Spleen (tissue), 11 donors: ENCODE measurements at regions not wholly inside any gene's neighbourhood (a gene's known extent, or its start where the extent isn't known, plus 50 kb on each side); places are given as distances from the start of the nearest gene placed in this dataset.
"Not testable (repeated sequence)": the region's sequence is repeated elsewhere in the genome, so short reads cannot be mapped to it uniquely, and the experiment has no call there.

ENCODE experiments used
- DNase-seq: peaks from one replicate; pipeline ENCODE4 v3.0.0-alpha.2; 2020
- H3K27ac ChIP-seq, 8 donors: fragments of 200-600 bp; sonication (generic) in 7 of 8; 1 replicate in 4 of 8; 2 replicates in 4 of 8; pipeline versions ENCODE4 v1.5.0 to v1.8.0; 2016 to 2021; ENCODE audit warnings: inconsistent platforms in 4 of 8, mild to moderate bottlenecking in 4 of 8, moderate library complexity in 1 of 8
- H3K27me3 ChIP-seq, 7 donors: fragments of 200-600 bp; sonication (generic) in 6 of 7; replicated peaks in 1 of 7; 1 replicate in 4 of 7; 2 replicates in 3 of 7; pipeline versions ENCODE4 v1.5.0 to v1.8.0; 2016 to 2021; ENCODE audit warnings: inconsistent platforms in 3 of 7, mild to moderate bottlenecking in 1 of 7
- H3K36me3 ChIP-seq, 6 donors: fragments of 200-600 bp; sonication (generic) in 5 of 6; 1 replicate in 4 of 6; 2 replicates in 2 of 6; pipeline versions ENCODE4 v1.5.0 to v1.8.0; 2016 to 2021; ENCODE audit warnings: inconsistent platforms in 2 of 6
- H3K4me1 ChIP-seq, 6 donors: fragments of 200-600 bp; sonication (generic) in 5 of 6; 1 replicate in 3 of 6; 2 replicates in 3 of 6; pipeline versions ENCODE4 v1.5.0 to v1.8.0; 2016 to 2021; ENCODE audit warnings: inconsistent platforms in 3 of 6
- H3K4me3 ChIP-seq, 8 donors: fragments of 200-600 bp; sonication (generic) in 7 of 8; 1 replicate in 4 of 8; 2 replicates in 4 of 8; pipeline versions ENCODE4 v1.5.0 to v1.8.0; 2016 to 2021; ENCODE audit warnings: inconsistent platforms in 4 of 8, mild to moderate bottlenecking in 4 of 8, moderate library complexity in 2 of 8
- H3K9me3 ChIP-seq, 8 donors: fragments of 200-600 bp; sonication (generic) in 7 of 8; 1 replicate in 4 of 8; 2 replicates in 4 of 8; pipeline versions ENCODE4 v1.5.0 to v1.8.0; 2016 to 2021; ENCODE audit warnings: inconsistent platforms in 4 of 8
- POLR2A ChIP-seq, 3 donors: fragments of 450-650 bp; IDR thresholded peaks; one replicate each; pipeline ENCODE4 v1.5.1; 2017; ENCODE audit warnings: antibody characterized with exemption in 3 of 3, mild to moderate bottlenecking in 1 of 3
- POLR2AphosphoS5 ChIP-seq, 3 donors: sonication (generic); formaldehyde crosslinking; IDR thresholded peaks; one replicate each; pipeline ENCODE4 v1.5.1; 2017; ENCODE audit warnings: antibody characterized with exemption in 3 of 3
- WGBS, 5 donors: extraction: QIAGEN DNeasy Blood & Tissue Kit in 3 of 5; methylation state at CpG; one replicate each; pipeline versions ENCODE4 v1.1.5 to v1.1.7; 2013 to 2018; 5-methylcytosine and 5-hydroxymethylcytosine counted together
- intact Hi-C: fragments of 100-400 bp; cut with DNase I; formaldehyde crosslinking; loops from one replicate; pipeline ENCODE4 v1.15.0; 2023; ENCODE audit warnings: low total_unique reads
- TF ChIP-seq, protein P1 (sequence below), 11 experiments: fragments of 200-600 bp in 7 of 11; fragments of 450-650 bp in 4 of 11; sonication (generic) in 4 of 11; IDR thresholded peaks in 8 of 11; conservative IDR thresholded peaks in 3 of 11; 1 replicate in 7 of 11; 2 replicates in 4 of 11; pipeline versions ENCODE4 v1.4.0 to v1.8.0; 2016 to 2021; ENCODE audit warnings: antibody characterized with exemption in 11 of 11, inconsistent platforms in 4 of 11, mild to moderate bottlenecking in 1 of 11
- donor health status: healthy with polysubstance abuse.
- donor health status: DM: no; HTN: no; CAD: no; lungs with moderate emphysema.
- donor health status: DM: no; HTN: no; CAD: no.
- donor health status: Bipolar disorder and iron deficiency.
- donor health status: healthy.
- donor health status: DM: no; HTN: no; CAD: no.
- donor health status: DM: yes; HTN: yes; CAD: no.

DNA sequence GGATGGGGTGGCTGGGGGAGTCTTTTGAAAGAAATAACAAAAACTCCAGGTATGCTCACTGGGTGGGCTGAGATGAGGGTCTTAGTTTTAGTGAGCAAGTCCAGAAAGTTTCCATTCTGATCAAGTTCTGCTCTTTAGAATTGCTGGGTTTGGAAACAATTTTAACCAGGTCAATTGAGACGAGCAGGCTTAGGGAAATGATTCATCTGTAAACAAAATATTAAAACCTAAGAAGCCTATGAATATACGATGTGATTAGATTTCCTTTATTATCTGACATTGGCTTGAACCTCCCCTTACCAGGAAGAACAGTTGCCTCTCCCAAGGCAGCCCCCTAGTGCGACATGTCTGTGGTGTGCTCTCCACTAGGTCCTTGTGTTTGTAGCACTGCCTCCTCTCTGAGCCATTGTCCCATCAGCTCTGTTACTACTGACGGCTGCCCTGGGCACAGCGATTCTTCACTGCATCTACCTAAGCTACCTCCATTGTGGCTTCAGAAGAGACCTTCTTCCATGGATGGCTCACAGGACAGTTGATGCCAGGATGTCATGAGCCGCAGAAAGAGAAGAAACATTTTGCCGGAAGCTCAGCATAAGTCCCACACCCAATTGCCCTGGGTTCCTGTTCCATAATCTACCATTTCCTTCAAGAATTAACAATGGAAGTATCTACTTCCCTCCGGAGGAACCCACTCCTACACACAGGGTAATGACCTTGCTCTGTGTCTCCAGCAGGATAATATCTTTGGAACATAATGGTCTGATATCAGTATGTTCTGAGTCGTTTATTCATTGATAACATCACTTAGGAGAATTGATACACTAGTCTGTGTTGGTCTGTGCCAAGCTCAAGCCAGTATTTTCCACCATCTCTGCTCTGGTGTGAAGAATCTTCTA is 95.1 kb upstream of the ITGB1 start:
- Histone ChIP-seq H3K4me3 (no peak overlapping the region), H3K4me1 (peaks cover 0 to 5% (median 0%) of the 10 kb centered on the region in 6 donors), H3K9me3 (no peaks in the 10 kb centered on the region), H3K36me3 (no peaks in the 10 kb centered on the region), H3K27me3 (no peaks in the 10 kb centered on the region), H3K27ac (peak overlapping the region in 2 of 8 donors; percentile 43 to 58)
- DNase-seq = no peak
- TF ChIP-seq, protein P1, sequence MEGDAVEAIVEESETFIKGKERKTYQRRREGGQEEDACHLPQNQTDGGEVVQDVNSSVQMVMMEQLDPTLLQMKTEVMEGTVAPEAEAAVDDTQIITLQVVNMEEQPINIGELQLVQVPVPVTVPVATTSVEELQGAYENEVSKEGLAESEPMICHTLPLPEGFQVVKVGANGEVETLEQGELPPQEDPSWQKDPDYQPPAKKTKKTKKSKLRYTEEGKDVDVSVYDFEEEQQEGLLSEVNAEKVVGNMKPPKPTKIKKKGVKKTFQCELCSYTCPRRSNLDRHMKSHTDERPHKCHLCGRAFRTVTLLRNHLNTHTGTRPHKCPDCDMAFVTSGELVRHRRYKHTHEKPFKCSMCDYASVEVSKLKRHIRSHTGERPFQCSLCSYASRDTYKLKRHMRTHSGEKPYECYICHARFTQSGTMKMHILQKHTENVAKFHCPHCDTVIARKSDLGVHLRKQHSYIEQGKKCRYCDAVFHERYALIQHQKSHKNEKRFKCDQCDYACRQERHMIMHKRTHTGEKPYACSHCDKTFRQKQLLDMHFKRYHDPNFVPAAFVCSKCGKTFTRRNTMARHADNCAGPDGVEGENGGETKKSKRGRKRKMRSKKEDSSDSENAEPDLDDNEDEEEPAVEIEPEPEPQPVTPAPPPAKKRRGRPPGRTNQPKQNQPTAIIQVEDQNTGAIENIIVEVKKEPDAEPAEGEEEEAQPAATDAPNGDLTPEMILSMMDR (IDR thresholded peaks at IDR 0.05 in 8 of 11, conservative IDR thresholded peaks at IDR 0.05 in 3 of 11) = no peak
- TF ChIP-seq POLR2A (IDR thresholded peaks at IDR 0.05) (no peak), POLR2AphosphoS5 (IDR thresholded peaks at IDR 0.05) (no peak)
- intact Hi-C loops = no loop called here
- 73 to 80% (median 75%) methylated on average over 9 of the region's 9 CpGs for WGBS, 5 donors

GRCh38 chr10:33052263-33052875 is 94.3 kb upstream of the ITGB1 start:
- TF ChIP-seq POLR2AphosphoS5 (IDR thresholded peaks at IDR 0.05) (no peak), POLR2A (IDR thresholded peaks at IDR 0.05) (no peak)
- TF ChIP-seq, protein P1 (IDR thresholded peaks at IDR 0.05 in 8 of 11, conservative IDR thresholded peaks at IDR 0.05 in 3 of 11) = no peak
- no peaks in the 10 kb centered on the region for H3K36me3 ChIP-seq
- peaks cover 0 to 5% (median 0%) of the 10 kb centered on the region in 6 donors for H3K4me1 ChIP-seq
- H3K27me3 ChIP-seq = no peaks in the 10 kb centered on the region
- H3K9me3 ChIP-seq = no peaks in the 10 kb centered on the region
- DNase-seq = no peak
- H3K27ac ChIP-seq = no peak overlapping the region
- WGBS, 5 donors = 89 to 96% (median 95%) methylated on average over 7 of the region's 7 CpGs
- intact Hi-C loops = no loop called here
- H3K4me3 ChIP-seq = no peak overlapping the region

GRCh38 chr10:33049963-33050920 is 92.2 kb upstream of the ITGB1 start:
- H3K27ac ChIP-seq, intact Hi-C loops, DNase-seq, H3K36me3 ChIP-seq, H3K4me1 ChIP-seq, H3K27me3 ChIP-seq, H3K9me3 ChIP-seq: not testable (repeated sequence)
- WGBS, 5 donors = 82 to 88% (median 87%) methylated on average over 32 to 33 of the region's 33 CpGs
- peak overlapping the region in 1 of 8 donors; percentile 37 for H3K4me3 ChIP-seq

DNA sequence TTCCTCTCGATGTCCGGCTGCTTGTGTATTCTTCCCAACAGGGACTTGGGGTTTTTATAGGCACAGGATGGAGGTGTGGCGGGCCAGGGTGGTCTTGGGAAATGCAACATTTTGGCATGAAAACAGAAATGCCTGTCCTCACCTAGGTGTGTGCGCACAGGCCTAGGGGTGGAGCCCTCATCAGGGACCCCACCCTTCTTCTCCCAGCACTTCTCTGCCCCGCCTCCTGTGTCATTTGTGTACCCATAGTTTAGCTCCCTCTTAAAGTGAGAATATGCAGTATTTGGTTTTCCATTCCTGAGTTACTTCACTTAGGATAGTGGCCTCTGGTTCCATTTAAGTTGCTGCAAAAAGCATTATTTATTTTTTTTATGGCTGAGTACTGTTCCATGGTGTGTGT is 90.2 kb upstream of the ITGB1 start:
- 90 to 100% (median 93%) methylated on average over 5 of the region's 5 CpGs for WGBS, 5 donors
- DNase-seq = no peak
- no peaks in the 10 kb centered on the region for H3K27me3 ChIP-seq
- H3K4me1 ChIP-seq = no peaks in the 10 kb centered on the region
- H3K9me3 ChIP-seq = no peaks in the 10 kb centered on the region
- no peaks in the 10 kb centered on the region for H3K36me3 ChIP-seq
- no peak overlapping the region for H3K4me3 ChIP-seq
- intact Hi-C loops = no loop called here
- H3K27ac ChIP-seq = no peak overlapping the region
- TF ChIP-seq, protein P1 (IDR thresholded peaks at IDR 0.05 in 8 of 11, conservative IDR thresholded peaks at IDR 0.05 in 3 of 11) = no peak
- TF ChIP-seq POLR2AphosphoS5 (IDR thresholded peaks at IDR 0.05) = no peak
- TF ChIP-seq POLR2A (IDR thresholded peaks at IDR 0.05) = no peak
